ENCODE measurements at regions not wholly inside any gene's neighbourhood (a gene's known extent, or its start where the extent isn't known, plus 50 kb on each side); places are given as distances from the start of the nearest gene placed in this dataset.
"Not testable (repeated sequence)": the region's sequence is repeated elsewhere in the genome, so short reads cannot be mapped to it uniquely, and the experiment has no call there.

- H3K27me3 ChIP-seq (ENCODE audit: control insufficient read depth, insufficient read depth, low read length), result no peaks in the 10 kb centered on the region
- H3K4me1 ChIP-seq (ENCODE audit: control insufficient read depth in 2 of 3, insufficient read depth in 2 of 3, low read depth in 1 of 3, low read length in 3 of 3), result no peaks in the 10 kb centered on the region
- DNase-seq (peak in 1 of 5 donors; percentile 5), FAIRE-seq (no peak)
- intact Hi-C loops (cut with DNase I), result no loop called here
- no peaks in the 10 kb centered on the region for H3K36me3 ChIP-seq (ENCODE audit: control insufficient read depth in 2 of 3, insufficient read depth in 3 of 3, low read length in 3 of 3)
- no peak overlapping the region for H3K27ac ChIP-seq (ENCODE audit: low read depth in 2 of 2, low read length in 2 of 2)
- no peak overlapping the region for H3K9ac ChIP-seq (ENCODE audit: low read length in 3 of 3)
- TF ChIP-seq CTCF (IDR thresholded peaks at IDR 0.05; ENCODE audit: borderline replicate concordance, extremely low read depth, insufficient read depth), result no peak
- H3K9me3 ChIP-seq (ENCODE audit: control insufficient read depth in 2 of 3, insufficient read depth in 1 of 3, low read length in 3 of 3), result no peaks in the 10 kb centered on the region
- H3K4me3 ChIP-seq (ENCODE audit: low read length in 3 of 3), result no peak overlapping the region
These were observed 1235.7 kb downstream of the CDY2B start for GRCh38 chrY:16644270-16644800.

- Histone ChIP-seq H3K4me1 (ENCODE audit: control insufficient read depth in 2 of 3, insufficient read depth in 2 of 3, low read depth in 1 of 3, low read length in 3 of 3) (no peaks in the 10 kb centered on the region), H3K27ac (ENCODE audit: low read depth in 2 of 2, low read length in 2 of 2) (no peak overlapping the region), H3K9ac (ENCODE audit: low read length in 3 of 3) (no peak overlapping the region), H3K4me3 (ENCODE audit: low read length in 3 of 3) (no peak overlapping the region), H3K27me3 (ENCODE audit: control insufficient read depth, insufficient read depth, low read length) (no peaks in the 10 kb centered on the region), H3K9me3 (ENCODE audit: control insufficient read depth in 2 of 3, insufficient read depth in 1 of 3, low read length in 3 of 3) (no peaks in the 10 kb centered on the region), H3K36me3 (ENCODE audit: control insufficient read depth in 2 of 3, insufficient read depth in 3 of 3, low read length in 3 of 3) (no peaks in the 10 kb centered on the region)
- DNase-seq (peak in 1 of 5 donors; percentile 23), FAIRE-seq (no peak)
- intact Hi-C loops (cut with DNase I), result no loop called here
- peak; percentile 12 for TF ChIP-seq CTCF (IDR thresholded peaks at IDR 0.05; ENCODE audit: borderline replicate concordance, extremely low read depth, insufficient read depth)
These were observed 1240.2 kb downstream of the CDY2B start for GRCh38 chrY:16639777-16640176.

- DNase-seq; H3K4me3 ChIP-seq (ENCODE audit: low read length in 3 of 3); FAIRE-seq; H3K9me3 ChIP-seq (ENCODE audit: control insufficient read depth in 2 of 3, insufficient read depth in 1 of 3, low read length in 3 of 3); H3K27me3 ChIP-seq (ENCODE audit: control insufficient read depth, insufficient read depth, low read length); intact Hi-C loops (cut with DNase I); H3K36me3 ChIP-seq (ENCODE audit: control insufficient read depth in 2 of 3, insufficient read depth in 3 of 3, low read length in 3 of 3); H3K9ac ChIP-seq (ENCODE audit: low read length in 3 of 3); H3K27ac ChIP-seq (ENCODE audit: low read depth in 2 of 2, low read length in 2 of 2); H3K4me1 ChIP-seq (ENCODE audit: control insufficient read depth in 2 of 3, insufficient read depth in 2 of 3, low read depth in 1 of 3, low read length in 3 of 3): not testable (repeated sequence)
These were observed 1241.3 kb downstream of the CDY2B start for GRCh38 chrY:16638743-16639142.

- Histone ChIP-seq H3K9ac (ENCODE audit: low read length in 3 of 3) (no peak overlapping the region), H3K27me3 (ENCODE audit: control insufficient read depth, insufficient read depth, low read length) (no peaks in the 10 kb centered on the region), H3K36me3 (ENCODE audit: control insufficient read depth in 2 of 3, insufficient read depth in 3 of 3, low read length in 3 of 3) (no peaks in the 10 kb centered on the region), H3K4me3 (ENCODE audit: low read length in 3 of 3) (peak overlapping the region in 1 of 3 donors; percentile 3), H3K27ac (ENCODE audit: low read depth in 2 of 2, low read length in 2 of 2) (no peak overlapping the region), H3K9me3 (ENCODE audit: control insufficient read depth in 2 of 3, insufficient read depth in 1 of 3, low read length in 3 of 3) (no peaks in the 10 kb centered on the region), H3K4me1 (ENCODE audit: control insufficient read depth in 2 of 3, insufficient read depth in 2 of 3, low read depth in 1 of 3, low read length in 3 of 3) (no peaks in the 10 kb centered on the region)
- FAIRE-seq (no peak), DNase-seq (peak in 1 of 5 donors; percentile 0)
- no peak for TF ChIP-seq CTCF (IDR thresholded peaks at IDR 0.05; ENCODE audit: borderline replicate concordance, extremely low read depth, insufficient read depth)
- intact Hi-C loops (cut with DNase I), result no loop called here
These were observed 1243.8 kb downstream of the CDY2B start for GRCh38 chrY:16636254-16636653.
